ENCODE measurements at regions not wholly inside any gene's neighbourhood (a gene's known extent, or its start where the extent isn't known, plus 50 kb on each side); places are given as distances from the start of the nearest gene placed in this dataset.

GRCh38 chr2:58378152-58378551, 137.0 kb upstream of the FANCL start:
- DNase-seq (ENCODE audit: low read depth) = no peak
- no peak overlapping the region for H3K4me3 ChIP-seq (ENCODE audit: low read length)
- TF ChIP-seq, protein P1, sequence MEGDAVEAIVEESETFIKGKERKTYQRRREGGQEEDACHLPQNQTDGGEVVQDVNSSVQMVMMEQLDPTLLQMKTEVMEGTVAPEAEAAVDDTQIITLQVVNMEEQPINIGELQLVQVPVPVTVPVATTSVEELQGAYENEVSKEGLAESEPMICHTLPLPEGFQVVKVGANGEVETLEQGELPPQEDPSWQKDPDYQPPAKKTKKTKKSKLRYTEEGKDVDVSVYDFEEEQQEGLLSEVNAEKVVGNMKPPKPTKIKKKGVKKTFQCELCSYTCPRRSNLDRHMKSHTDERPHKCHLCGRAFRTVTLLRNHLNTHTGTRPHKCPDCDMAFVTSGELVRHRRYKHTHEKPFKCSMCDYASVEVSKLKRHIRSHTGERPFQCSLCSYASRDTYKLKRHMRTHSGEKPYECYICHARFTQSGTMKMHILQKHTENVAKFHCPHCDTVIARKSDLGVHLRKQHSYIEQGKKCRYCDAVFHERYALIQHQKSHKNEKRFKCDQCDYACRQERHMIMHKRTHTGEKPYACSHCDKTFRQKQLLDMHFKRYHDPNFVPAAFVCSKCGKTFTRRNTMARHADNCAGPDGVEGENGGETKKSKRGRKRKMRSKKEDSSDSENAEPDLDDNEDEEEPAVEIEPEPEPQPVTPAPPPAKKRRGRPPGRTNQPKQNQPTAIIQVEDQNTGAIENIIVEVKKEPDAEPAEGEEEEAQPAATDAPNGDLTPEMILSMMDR (conservative IDR thresholded peaks at IDR 0.05; ENCODE audit: low read length) = no peak

GRCh38 chr2:58377181-58377580, 136.1 kb upstream of the FANCL start:
- H3K4me3 ChIP-seq (ENCODE audit: low read length) = no peak overlapping the region
- TF ChIP-seq, protein P1 (conservative IDR thresholded peaks at IDR 0.05; ENCODE audit: low read length) = no peak
- no peak for DNase-seq (ENCODE audit: low read depth)

GRCh38 chr2:58376592-58376991, 135.5 kb upstream of the FANCL start:
- TF ChIP-seq, protein P1 (conservative IDR thresholded peaks at IDR 0.05; ENCODE audit: low read length) = no peak
- no peak for DNase-seq (ENCODE audit: low read depth)
- H3K4me3 ChIP-seq (ENCODE audit: low read length) = no peak overlapping the region

- TF ChIP-seq, protein P1 (conservative IDR thresholded peaks at IDR 0.05; ENCODE audit: low read length) = no peak
- DNase-seq (ENCODE audit: low read depth) = no peak
- H3K4me3 ChIP-seq (ENCODE audit: low read length) = no peak overlapping the region
Observed at GRCh38 chr2:58369594-58369993, 128.5 kb upstream of the FANCL start.

DNA sequence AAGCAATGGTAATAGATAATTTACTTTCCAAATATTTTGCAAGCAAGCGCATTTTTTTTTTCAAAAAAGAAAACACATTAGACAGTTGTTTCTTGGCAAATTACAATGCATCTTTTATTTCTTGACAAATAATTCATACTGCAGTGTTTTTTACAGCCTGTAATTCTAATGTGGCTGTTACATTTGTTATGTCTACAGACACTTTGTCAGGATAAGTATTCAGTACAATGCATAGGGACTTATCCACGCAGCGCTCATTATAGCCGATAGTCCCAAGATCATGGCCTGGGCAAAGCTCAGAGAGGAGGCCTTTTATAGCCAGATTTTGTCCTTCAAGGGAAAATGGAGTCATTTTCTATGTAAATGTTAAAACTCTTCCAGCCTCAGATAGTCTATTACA, 123.0 kb upstream of the FANCL start:
- TF ChIP-seq, protein P1 (conservative IDR thresholded peaks at IDR 0.05; ENCODE audit: low read length) = no peak
- no peak for DNase-seq (ENCODE audit: low read depth)
- H3K4me3 ChIP-seq (ENCODE audit: low read length) = no peak overlapping the region

GRCh38 chr2:58358026-58358425, 116.9 kb upstream of the FANCL start:
- DNase-seq (ENCODE audit: low read depth) = no peak
- H3K4me3 ChIP-seq (ENCODE audit: low read length) = no peak overlapping the region
- TF ChIP-seq, protein P1 (conservative IDR thresholded peaks at IDR 0.05; ENCODE audit: low read length) = no peak

DNA sequence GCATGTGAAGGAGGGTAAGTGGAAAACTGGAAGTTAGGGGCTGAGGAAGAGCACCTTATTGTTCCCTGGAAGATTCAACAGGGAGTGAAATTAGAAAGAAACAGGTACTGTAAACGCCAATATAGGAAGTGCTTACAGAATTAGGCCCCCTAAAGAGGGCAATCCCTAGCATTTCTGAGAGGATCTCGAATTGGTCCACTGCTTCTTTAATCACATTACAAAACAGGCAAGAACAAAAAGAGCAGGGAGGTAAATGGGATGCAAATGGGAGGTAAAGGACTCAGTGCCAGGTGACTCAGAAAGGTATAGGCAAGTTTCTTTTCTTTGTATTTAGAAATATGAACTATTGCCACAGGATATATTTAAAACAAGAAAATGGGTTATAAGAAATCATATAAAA, 116.4 kb upstream of the FANCL start:
- TF ChIP-seq, protein P1 (conservative IDR thresholded peaks at IDR 0.05; ENCODE audit: low read length) = no peak
- no peak overlapping the region for H3K4me3 ChIP-seq (ENCODE audit: low read length)
- no peak for DNase-seq (ENCODE audit: low read depth)
